Kidney tubule cell (primary cell): ENCODE measurements at regions not wholly inside any gene's neighbourhood (a gene's known extent, or its start where the extent isn't known, plus 50 kb on each side); places are given as distances from the start of the nearest gene placed in this dataset.

Experiments used
- DNase-seq: peaks from one replicate; pipeline ENCODE4 v3.0.0-alpha.2; 2018; ENCODE audit warnings: low spot score

- no peak for DNase-seq
These were observed 130.3 kb upstream of the TPM1 start for GRCh38 chr15:62912282-62912681.

DNA sequence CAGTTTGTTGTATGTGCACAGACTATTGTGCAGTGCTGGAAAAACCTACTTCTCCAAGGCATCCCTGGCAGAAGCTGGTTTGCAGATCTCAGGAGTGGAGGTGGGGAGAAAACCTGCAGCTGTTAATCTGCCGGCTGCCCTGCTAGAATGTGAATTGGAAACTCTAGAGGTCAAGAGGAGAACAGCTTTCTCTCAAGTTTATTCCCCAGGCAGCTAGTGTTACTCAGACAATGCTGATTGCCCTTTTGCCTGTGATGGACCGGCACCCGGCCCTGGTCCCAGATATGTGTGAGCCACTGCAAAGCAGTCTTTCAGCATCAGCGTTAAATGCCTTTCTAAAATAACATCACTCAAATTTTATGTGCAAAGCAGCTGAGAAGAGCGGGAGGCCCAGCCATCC, 129.7 kb upstream of the TPM1 start:
- no peak for DNase-seq

DNA sequence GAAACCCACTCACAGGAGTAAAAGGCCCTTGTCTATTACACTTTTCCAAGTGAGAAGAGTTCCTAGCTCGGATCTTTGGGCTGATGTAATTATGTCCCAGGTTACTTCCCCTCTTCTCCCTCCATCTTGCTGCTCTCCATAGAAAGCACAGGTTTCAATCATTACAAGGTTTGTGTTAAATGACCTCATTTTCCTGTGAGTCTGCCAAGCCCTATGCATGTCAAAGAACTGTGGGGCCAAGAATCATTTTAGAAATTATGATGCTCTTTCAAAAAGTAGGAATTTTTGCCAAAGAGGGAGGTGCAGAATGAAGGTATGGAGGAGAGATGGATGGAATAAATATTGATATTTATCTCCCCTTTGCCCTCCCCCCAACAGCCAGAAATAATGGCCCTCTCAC, 129.3 kb upstream of the TPM1 start:
- DNase-seq: no peak

GRCh38 chr15:62914461-62915079, 128.0 kb upstream of the TPM1 start:
- no peak for DNase-seq

- DNase-seq: no peak
These were observed 121.7 kb upstream of the TPM1 start for GRCh38 chr15:62920682-62921502.

DNA sequence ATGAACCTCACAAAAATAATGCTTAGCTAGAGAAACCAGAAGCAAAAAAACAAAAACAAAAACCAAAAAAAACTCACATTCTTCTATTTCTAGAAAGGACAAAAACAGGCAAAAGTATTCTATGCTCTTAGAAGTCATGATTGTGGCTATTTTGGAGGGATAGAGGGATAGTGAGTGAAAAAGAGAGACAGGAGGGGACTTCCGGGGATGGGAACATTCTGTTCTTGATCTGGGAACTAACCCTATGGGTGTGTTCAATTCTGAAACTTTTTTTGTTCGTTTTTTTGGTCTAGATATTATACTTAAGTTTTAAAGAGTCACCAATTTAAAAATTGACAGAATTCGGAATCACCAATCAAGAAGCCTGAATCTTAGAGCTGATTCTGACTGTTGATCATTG, 120.0 kb upstream of the TPM1 start:
- no peak for DNase-seq

DNA sequence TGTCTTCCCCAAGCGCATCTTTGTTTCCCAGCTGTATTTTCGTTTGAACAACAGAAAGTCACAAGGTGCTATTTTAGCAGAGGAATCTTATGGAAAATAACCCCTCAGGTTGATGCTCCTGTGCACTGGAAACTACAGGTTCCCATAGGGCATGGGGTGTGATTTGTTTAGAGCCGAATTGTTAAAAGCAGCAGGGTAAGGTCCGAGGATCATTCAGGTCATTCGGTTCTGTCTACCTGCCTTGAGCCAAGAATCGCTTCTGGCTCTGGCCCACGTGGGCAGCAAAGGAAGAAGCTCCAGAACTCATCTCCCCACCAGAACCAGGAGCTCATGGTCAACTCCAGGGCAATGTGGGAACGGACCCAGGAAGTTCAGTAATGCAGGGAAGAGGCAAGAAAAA, 116.7 kb upstream of the TPM1 start:
- no peak for DNase-seq

DNA sequence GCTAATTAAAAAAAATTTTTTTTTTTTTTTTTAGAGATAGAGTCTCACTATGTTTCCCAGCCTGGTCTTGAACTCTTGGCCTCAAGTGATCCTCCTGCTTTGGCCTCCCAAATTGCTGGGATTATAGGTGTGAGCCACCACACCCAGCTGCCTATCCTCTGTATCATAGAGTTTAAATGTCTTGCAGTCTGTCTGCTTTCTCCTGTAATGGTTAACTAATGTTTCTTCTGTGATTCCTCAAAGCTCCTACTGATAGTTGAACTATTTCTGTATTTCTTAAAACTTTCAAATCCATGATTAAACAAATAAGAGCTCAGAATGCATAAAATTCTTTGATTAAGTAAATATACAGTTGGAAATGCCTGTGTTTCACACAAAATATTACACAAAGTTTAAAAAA, 115.4 kb upstream of the TPM1 start:
- peak; percentile 81 for DNase-seq

GRCh38 chr15:62927836-62928235, 114.7 kb upstream of the TPM1 start:
- DNase-seq: no peak

DNA sequence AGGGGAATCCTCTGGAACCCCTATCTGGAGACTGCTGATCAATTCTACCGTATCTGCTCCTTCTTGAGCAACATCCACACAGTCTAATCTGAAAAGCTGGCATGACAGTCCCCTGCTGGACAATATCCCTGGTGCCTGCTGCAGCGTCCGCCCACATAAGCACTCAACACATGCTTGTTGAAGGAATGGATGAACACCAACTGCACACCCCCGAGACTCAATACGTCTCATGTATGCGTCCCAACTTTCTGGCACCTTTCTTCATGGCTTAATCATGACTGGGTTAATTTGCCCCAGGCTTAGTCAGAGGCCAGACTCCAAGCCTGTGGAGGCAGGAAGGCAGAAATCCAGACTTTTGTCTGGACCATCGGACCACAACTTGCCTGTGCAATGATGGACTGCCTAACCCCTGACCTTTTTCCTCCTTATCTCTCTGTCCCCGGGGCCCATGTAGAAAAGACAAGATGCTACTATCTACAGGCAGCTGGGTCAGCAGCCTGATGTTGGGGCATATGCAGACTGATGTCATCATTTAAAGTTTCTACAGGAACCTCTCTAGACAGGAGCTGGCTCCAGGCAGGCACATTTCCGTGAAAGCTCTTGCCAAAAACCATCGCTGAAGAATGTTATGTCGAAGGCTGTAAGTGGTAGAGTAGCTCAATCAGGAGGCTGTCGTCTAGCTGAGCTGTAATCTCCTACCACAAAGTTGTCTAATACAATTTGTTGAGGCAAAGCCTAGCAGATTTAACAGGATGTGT, 114.1 kb upstream of the TPM1 start:
- peak; percentile 97 for DNase-seq

DNA sequence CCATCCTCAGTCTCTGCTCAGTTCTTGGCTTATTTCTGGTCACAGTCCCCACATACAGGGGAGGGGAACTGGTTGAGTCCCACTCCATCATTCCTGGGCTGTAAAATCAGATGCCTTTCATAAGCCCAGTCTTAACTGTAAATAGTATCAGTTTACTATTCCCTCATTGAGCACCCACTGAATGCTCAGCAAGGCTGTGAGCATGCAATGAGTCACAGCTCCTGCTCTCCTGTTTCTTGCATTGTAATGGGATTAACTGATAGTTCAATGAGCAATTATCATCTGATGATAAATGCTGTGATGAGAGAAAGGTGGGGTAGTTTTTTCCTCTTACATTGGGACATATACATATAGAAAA, 113.6 kb upstream of the TPM1 start:
- DNase-seq: peak; percentile 88

DNA sequence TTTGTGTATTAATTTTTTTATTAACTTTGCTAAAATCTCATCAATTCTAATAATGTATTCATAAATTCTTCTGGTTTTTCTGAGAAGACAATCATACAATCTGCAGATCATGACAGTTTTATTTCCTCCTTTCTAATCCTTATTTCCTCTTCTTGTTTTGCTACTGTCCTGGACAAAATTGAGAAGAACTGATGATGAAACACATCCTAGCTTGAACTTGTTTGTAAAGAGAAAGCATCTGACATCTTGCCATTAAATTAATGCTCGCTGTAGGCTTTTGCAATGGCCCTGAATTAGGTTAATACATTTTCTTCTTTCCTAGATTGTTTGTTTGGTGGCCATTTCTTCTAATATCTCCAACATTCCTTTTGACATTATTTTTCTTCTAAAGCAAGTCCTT, 110.9 kb upstream of the TPM1 start:
- DNase-seq: no peak

- no peak for DNase-seq
These were observed 110.1 kb upstream of the TPM1 start for GRCh38 chr15:62932436-62932835.

GRCh38 chr15:62933386-62933785, 109.2 kb upstream of the TPM1 start:
- DNase-seq: peak; percentile 48

GRCh38 chr15:62934236-62934971, 108.1 kb upstream of the TPM1 start:
- no peak for DNase-seq

GRCh38 chr15:62935300-62936081, 107.1 kb upstream of the TPM1 start:
- DNase-seq: no peak

- DNase-seq: no peak
These were observed 103.7 kb upstream of the TPM1 start for GRCh38 chr15:62938825-62939224.

- no peak for DNase-seq
These were observed 102.3 kb upstream of the TPM1 start for GRCh38 chr15:62940093-62940754.

DNA sequence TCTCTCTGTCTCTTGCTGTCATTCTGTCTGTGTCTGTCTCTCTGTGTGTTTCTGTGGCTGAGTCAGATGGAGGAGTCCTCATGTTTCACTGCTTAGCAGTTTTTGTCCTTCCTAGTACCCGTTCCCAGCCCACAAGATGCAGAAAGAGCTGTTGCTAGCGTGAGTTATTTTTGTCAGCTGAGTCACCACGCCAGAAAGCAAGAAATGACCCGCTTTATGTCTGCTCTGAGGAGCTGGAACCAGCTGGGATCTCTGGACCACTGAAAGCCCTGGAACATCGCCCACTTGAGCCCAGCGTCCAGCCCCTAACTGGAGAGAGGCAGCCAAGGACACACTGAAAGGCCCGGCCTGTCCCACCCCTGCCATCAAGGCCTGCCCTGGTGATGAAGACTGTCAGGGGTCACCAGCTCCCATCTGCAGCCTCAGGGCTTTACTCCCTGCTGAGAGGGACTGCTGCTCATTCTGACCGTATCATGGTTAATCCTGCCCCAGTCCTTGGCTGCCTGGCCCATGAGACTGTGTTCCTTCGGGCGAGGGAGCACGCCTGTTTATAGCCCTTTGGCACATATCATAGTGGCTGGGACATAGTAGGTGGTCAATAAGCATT, 101.7 kb upstream of the TPM1 start:
- DNase-seq: peak; percentile 96

DNA sequence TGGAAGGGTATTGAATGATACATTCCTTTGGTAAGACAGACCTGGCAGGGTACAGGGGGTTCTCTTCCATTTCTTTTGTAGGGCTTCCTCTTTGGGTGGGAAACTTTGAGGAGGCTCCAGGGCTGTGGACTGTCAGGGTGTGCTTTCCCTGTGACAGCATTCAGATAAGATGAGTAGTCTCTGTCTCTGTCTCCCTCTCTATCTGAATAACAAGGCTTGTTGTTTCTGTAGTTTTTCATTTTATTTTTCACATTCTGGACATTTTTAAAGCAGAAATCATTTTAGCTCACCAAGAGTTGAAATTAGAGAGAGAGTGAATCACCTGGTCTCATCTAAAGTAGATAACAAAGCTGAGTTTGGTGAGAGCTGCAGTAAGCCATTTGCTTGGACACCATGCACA, 100.8 kb upstream of the TPM1 start:
- DNase-seq: peak; percentile 51

- no peak for DNase-seq
These were observed 100.1 kb upstream of the TPM1 start for GRCh38 chr15:62942428-62942827.
